GM19023 (cell line): ENCODE measurements at regions not wholly inside any gene's neighbourhood (a gene's known extent, or its start where the extent isn't known, plus 50 kb on each side); places are given as distances from the start of the nearest gene placed in this dataset.
"Not testable (repeated sequence)": the region's sequence is repeated elsewhere in the genome, so short reads cannot be mapped to it uniquely, and the experiment has no call there.

ENCODE experiments used
- ATAC-seq: cut with Tn5 transposase; IDR thresholded peaks from one replicate; pipeline ENCODE4 v1.9.1; 2021; ENCODE audit warnings: mild to moderate bottlenecking, moderate library complexity; ENCODE audit not compliant: unreplicated experiment

DNA sequence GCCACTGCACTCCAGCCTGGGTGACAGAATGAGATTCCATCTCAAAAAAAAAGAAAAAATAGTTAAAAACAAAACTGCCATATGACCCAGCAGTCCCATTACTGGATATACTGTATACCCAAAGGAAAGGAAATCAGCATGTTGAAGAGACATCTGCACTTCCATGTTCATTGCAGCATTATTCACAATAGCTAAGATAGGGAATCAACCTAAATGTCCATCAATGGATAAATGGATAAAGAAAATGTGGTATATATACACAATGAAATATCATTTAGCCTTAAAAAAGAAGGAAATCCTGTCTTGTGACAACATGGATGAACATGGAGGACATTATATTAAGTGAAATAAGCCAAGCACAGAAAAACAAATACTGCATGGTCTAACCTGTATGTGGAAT, 160.7 kb downstream of the DUSP6 start:
- not testable (repeated sequence) for ATAC-seq

- ATAC-seq, result no peak
These were observed 162.9 kb downstream of the DUSP6 start for GRCh38 chr12:89189448-89189847.

- ATAC-seq, result no peak
These were observed 164.8 kb downstream of the DUSP6 start for GRCh38 chr12:89187507-89187906.

DNA sequence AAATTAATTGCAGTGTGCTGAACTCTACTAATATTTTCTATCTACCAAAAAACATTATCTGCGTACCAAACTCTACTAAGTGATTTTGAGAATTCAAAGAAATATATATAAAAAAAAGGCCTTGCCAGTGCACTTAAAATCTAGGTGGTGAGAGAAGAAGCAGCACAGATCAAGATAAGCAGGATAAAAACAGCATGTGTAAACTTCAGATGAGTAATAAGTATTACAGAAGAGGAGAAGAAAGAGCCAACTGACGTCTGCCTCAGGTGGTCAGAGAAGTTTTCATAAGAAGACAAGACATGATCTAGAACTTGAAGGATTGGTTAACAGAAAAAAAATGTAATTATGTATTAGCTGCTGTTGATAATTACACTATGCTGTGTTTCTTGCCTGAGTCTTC, 166.4 kb downstream of the DUSP6 start:
- no peak for ATAC-seq

- ATAC-seq, result no peak
These were observed 167.1 kb downstream of the DUSP6 start for GRCh38 chr12:89185181-89185580.

DNA sequence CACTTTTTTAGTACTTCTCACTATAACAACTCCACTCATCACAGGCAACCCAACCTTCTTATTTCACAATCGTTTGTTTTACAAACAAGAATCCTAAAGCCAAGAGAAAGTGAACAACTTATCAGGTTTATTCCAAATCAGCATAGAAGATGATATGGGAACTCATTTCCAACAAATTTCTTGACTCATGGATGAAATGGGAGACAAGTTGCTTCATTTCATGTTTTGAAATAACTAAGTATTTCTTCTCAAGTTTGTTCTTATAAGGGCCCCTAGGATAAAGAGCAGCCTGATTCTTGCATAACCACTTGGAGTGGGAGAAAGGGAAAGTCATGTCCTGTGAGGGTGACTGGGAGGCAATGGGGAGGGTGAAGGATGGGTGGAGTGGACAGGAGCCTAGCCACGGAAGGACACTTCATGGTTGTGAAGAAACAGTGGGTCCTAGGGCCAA, 168.3 kb downstream of the DUSP6 start:
- ATAC-seq, result no peak

DNA sequence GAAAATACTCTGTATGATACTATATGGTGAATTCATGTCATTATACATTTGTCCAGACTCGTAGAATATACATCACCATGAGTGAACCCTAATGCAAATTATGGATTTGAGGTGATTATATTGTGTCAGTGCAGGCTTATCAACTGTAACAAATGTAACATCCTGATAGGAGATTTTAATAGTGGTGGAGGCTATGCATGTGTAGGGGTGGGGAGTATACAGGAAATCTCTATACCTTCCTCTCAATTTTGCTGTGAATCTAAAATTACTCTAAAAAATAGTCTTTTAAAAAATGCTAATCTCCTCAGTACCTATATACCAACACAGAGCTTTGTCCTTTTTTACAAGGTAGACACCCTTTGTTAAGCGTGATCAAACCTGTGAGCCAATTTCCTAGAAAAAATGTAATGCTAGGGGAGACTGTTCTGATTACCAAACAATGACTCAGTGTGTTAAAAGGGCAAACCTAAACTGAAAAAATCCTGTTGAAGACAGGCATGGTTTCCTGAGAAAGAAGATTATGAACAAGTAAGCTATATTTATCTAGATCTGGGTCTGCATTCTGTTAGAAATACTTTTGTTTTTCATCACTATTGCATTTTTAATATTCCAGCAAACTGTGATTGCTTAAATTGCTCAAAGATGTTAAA, 170.9 kb downstream of the DUSP6 start:
- ATAC-seq, result no peak

GRCh38 chr12:89180496-89180895, 171.8 kb downstream of the DUSP6 start:
- no peak for ATAC-seq

- no peak for ATAC-seq
These were observed 172.3 kb downstream of the DUSP6 start for GRCh38 chr12:89179983-89180382.

DNA sequence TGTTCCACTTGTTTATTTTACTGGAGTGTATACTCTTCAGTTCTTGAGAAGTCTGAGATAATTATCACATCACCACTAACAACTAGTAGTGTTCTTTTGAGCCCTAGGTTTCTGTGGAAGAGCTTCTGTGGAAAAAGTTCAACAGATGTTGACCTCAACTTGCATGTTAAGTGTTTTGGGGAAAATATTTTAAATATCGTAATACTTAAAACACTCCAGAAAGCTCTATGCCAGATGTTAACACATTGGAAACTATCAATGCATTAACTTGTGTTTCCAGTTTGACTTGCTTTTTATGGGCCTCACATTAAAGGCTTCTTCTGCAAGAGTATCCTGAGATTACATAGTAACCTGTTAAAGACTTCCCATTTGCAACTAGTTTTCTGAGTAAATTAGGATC, 173.1 kb downstream of the DUSP6 start:
- no peak for ATAC-seq

- no peak for ATAC-seq
These were observed 174.4 kb downstream of the DUSP6 start for GRCh38 chr12:89177802-89178395.

DNA sequence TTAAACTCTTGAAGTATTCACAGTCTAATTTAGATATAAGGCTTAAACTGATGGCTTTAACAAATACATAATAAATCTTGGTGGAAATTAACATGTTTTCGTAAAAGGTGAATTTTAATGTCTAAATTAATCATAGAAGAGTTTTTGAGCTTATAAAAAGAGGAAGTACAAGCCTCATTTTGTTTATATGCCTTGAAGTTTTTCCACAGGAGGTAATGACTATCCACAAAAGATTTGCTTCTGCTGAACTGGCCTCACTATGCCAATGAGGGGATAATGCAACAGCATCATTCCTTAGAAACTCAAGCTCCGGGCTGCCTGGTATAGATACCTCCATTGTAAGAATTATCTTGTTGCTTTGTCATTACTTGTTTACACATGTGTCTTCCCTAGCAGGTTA, 175.6 kb downstream of the DUSP6 start:
- no peak for ATAC-seq

- no peak for ATAC-seq
These were observed 178.6 kb downstream of the DUSP6 start for GRCh38 chr12:89173678-89174077.

DNA sequence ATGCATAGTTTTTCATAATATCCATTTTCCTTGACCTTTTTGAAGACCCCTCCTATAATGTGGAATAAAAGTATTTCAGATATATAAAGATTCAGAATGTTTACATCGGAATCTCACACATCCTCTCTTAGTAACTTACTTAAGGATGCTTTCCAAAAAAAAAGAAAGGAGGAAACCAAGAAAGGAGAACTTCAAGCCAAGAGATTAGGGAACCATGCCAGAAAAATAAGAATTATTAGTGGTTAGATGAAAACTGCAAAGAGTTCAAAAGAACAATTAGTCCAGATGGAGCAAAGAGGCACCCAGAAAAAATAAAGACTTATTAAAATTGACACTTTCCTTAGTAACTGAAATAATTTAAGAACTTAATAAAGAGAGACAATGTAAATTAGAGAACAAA, 179.2 kb downstream of the DUSP6 start:
- no peak for ATAC-seq

DNA sequence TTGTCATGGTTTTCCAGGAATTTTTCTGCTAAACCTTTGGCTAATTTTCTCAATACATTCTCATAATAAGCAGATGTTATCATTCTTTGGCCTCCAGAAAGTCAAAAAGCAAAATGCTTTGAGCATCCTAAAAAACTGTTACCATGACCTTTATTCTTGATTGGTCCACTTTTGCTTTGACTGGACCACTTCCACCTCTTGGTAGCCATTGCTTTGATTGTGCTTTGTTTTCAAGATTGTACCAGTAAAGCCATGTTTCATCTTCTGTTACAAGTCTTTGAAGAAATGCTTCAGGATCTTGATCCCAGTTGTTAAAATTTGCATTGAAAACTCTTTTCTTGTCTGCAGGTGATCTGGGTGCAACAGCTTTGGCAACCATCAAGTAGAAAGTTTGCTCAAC, 180.1 kb downstream of the DUSP6 start:
- no peak for ATAC-seq

- no peak for ATAC-seq
These were observed 183.0 kb downstream of the DUSP6 start for GRCh38 chr12:89169321-89169720.

- no peak for ATAC-seq
These were observed 184.3 kb downstream of the DUSP6 start for GRCh38 chr12:89167986-89168385.

DNA sequence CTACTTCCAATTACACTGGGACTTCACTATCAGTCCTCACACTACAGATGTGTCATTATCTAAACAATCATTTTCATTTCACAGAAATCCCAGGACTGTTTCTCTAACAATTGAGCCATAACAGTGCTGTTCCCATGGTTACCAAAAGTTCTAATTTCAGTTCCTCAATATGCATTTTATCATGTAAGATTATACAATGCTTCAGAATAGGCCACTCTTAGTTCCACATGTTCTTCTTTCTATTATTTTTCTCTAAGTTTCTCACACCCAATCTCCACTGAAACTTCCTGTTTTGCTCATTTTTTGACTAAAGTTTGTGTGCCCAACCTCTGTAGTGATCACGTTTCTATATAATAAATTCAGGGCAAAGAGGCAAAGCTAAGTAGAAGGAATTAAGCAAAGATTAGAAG, 185.8 kb downstream of the DUSP6 start:
- ATAC-seq, result peak; percentile 85

DNA sequence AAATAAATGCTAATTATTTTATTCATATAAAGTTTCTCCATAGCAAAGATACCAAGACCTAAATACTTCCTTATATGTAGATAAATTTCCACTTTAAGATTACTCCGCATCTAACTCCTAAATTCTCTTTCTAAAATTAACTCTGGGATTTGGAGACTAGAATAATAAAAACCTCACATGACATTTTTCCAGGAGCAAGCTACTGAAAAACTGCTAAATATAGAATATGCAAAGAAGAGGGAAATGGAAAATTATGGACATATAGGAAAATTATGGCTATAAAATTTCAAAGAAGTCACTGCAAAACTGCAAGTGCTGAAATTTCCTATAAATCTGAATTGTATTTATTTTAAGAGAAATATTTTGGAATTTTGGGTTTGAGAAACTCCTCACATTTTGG, 186.2 kb downstream of the DUSP6 start:
- ATAC-seq, result no peak

- no peak for ATAC-seq
These were observed 186.6 kb downstream of the DUSP6 start for GRCh38 chr12:89165703-89166102.

DNA sequence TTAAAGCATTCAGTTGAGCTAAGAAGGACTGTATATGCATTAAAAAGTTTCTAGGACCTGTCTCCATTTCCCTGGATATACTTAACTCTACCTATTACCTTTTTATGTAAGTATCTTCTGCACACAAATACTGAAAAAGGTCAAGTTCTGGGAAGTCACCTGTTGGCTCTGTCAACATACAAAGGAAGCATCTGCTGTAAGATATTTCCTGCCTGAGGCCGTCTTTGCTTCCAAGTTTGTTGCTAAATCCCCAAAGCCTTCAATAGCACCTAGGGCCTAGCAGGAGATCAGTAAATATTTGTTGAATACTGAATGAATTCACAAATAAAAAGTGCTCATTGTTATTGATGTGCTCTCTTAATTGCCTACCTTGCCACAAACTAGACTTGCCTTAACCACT, 188.4 kb downstream of the DUSP6 start:
- ATAC-seq, result no peak

DNA sequence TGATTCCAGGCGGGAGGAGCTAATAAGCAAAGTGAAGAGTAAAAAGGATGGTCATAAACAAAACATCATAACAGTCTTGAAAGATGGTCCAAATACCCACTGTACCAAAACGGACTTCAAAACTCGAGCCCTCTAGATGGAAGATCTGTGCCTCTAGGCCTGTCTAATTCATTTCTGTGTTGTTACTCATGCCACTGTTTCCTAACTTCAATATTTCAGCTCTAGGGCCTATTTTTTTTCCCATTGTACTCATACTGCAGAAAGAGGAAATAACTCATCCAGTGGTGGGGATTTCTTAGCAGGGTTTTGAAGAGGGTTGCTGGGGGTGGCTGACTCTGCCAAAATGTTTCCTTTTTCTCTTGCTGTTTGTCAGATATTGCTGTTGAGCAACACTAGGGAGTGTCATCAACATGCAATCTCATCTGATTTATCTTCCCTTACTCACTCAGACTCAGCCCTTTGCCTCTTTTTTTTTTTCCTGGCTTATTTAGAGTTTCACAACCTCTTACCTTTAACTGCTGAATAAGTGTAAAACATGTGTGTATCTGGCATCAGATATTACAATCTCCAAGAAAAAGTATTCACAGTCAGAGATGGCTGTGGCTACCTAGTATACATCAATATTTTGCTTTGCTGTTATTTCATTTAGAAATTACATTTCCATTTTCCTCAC, 189.6 kb downstream of the DUSP6 start:
- no peak for ATAC-seq
